Ishikawa (cell line): ENCODE measurements at regions not wholly inside any gene's neighbourhood (a gene's known extent, or its start where the extent isn't known, plus 50 kb on each side); places are given as distances from the start of the nearest gene placed in this dataset.

Experiments
- CEBPB ChIP-seq: IDR thresholded peaks from 2 replicates; pipeline ENCODE4 v1.6.1; 2012
- EP300 ChIP-seq: IDR thresholded peaks from 2 replicates; pipeline ENCODE4 v1.6.1; 2012; ENCODE audit warnings: borderline replicate concordance
- RAD21 ChIP-seq: IDR thresholded peaks from 2 replicates; pipeline ENCODE4 v1.6.1; 2012; ENCODE audit warnings: low read depth
- TAF1 ChIP-seq: IDR thresholded peaks from 2 replicates; pipeline ENCODE4 v1.6.1; 2012; ENCODE audit warnings: low read depth, mild to moderate bottlenecking
- TEAD4 ChIP-seq: IDR thresholded peaks from 2 replicates; pipeline ENCODE4 v1.6.1; 2012
- TF ChIP-seq, protein P1 (sequence below): IDR thresholded peaks from 2 replicates; pipeline ENCODE4 v1.6.1; 2012

DNA sequence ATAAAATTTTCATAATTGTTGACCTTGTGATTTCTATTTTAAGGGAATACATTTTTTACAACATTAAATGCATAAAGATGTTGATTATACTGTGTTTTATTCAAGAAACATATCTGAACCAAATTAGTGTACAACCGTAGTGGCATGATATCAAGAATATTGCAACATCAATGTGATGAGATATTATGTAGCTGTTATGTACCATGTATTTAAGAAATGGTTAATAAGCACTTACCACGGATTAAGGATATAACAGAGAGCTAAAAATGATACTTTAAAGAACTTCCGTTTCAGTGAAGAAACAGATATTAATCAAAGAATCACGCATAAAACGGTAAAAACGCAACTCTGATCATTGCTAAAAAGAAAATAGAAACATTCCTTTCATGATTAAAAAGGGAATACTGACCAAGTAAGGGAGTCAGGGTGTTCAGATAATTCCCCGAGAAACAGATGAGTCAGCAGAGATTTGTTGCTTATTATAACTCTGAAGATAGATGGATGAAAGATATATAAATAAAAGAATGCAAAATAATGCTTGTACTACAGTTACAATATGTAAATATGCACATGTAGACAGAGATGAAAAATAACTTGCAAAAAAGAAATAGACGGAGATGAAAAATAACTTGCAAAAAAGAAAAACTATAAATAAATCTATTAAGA, 281.9 kb upstream of the MAF start:
- TF ChIP-seq TEAD4: no peak
- no peak for TF ChIP-seq EP300
- no peak for TF ChIP-seq RAD21
- TF ChIP-seq, protein P1, sequence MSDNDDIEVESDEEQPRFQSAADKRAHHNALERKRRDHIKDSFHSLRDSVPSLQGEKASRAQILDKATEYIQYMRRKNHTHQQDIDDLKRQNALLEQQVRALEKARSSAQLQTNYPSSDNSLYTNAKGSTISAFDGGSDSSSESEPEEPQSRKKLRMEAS: no peak
- no peak for TF ChIP-seq TAF1
- TF ChIP-seq CEBPB: no peak
